ENCODE measurements at regions not wholly inside any gene's neighbourhood (a gene's known extent, or its start where the extent isn't known, plus 50 kb on each side); places are given as distances from the start of the nearest gene placed in this dataset.

GRCh38 chr2:139526781-139527180 is 746.6 kb upstream of the NXPH2 start:
- no peak for DNase-seq

- DNase-seq = no peak
Observed at GRCh38 chr2:139518321-139518720, 738.1 kb upstream of the NXPH2 start.

DNA sequence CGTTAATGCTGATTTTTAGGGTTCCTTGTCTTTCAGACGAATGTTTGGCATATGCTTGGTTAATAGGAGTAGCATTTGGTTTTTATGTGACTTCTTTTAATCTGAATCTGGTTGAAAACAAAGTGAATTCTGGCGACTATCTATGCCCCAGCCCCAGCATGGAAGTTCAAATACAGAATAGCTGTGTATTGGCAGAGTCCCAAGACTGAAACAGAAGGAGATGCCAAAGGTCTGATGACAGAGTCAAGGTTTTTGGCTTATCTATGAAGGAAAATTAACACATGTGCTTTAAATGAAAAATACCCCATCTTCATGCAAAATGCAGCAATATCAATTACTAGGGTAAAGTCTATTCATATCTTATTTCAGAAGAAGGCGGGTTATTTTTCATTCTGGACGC is 734.8 kb upstream of the NXPH2 start:
- no peak for DNase-seq

GRCh38 chr2:139495851-139496250 is 715.7 kb upstream of the NXPH2 start:
- DNase-seq = no peak

DNA sequence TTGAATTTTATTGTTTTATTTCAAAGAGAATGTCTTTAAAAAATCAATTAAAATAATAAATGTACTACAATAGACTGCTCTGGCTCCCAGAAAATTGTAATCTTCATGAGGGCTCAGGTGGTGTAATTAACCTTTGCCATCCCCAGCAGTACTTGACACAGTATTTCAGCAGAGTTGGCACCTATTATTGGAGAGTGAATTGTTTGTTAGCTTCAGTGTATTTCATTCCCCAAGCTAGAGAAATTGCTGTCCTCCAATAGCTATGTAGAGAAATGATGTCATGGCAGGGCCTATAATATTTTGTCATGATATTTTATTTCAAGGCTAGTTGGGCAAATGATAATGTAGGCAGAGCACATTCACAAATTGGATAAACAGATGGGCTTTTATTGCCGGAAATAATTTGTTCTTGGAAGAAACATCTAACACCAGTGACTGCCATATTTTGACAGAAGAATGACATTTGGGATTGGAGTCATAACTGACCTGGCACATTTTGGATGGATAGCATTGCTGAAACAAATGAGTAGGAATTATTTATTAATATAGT is 712.0 kb upstream of the NXPH2 start:
- DNase-seq = peak; percentile 83

DNA sequence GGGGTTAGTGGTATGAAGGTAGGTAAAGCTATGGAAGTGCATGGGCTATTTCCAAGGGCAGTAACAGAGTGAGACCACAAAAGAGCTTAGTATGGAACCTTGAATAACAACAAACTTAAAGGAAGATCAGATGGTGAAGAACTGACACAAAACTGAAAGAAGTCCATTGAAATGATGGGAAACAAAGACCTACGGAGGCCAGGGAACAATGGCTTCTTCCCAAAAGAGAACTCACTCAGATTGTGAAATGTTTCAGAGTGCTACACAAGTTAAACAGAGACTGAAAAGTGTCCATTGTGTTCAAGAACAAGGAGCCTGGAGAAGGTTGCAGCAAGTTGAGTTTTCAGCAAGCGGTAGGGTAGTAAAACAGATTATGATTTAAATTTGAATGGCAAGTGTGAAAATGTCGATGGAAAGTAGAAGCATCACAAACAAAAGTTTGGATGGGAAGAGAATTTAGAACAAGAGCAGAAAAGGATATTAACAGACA is 700.0 kb upstream of the NXPH2 start:
- DNase-seq = no peak

DNA sequence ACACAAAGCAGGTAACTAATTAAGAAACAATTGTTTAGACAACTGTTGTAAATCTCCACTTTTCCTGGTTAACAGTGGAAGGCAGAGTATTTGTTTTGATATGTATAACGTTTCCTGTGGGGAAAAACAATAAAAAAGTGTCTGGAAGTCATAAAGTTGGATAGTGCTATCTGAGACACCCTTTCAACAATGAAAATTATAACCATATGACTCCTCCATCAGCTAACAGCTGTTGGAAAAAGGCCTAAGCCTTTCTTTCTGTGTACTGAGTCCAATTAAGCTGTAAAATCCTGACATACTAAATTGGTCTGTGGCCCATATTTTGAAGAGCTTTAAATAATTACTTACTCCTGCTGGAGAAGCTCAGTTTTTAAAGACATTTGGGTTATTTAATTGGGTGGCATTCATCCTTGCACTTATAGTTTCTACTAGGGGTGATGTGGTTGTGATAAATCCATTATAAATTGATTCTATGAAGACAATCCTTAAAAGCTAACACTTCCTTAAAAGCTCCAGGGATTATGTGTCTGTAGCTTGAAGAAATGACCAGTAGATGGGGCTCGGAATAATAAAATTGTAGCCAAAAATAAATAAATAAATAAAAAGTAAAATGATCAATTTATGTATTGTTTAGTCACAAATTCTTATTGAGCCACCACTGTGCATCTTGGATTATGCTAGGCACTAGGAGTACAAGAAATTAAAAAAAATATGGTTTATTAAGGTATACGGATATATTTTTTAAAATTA is 698.1 kb upstream of the NXPH2 start:
- DNase-seq = peak; percentile 41

DNA sequence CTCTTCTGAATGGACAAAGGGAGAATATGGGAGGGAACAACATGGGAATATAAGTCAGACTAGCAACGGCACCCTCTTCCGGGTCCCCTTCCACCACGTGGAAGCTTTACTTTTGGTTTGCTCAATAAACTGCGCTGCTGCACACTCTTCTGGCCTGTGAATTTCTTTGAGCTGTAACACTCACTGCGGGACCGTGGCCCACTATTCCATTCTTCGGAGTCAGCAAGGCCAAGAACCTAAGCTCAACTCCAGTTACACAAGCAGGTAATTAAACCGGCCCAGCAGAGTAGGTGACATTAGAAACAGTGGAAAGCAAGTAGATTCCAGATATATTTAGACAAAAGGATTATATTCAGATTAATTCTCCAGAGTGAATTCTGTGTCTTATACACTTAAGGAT is 697.4 kb upstream of the NXPH2 start:
- no peak for DNase-seq

DNA sequence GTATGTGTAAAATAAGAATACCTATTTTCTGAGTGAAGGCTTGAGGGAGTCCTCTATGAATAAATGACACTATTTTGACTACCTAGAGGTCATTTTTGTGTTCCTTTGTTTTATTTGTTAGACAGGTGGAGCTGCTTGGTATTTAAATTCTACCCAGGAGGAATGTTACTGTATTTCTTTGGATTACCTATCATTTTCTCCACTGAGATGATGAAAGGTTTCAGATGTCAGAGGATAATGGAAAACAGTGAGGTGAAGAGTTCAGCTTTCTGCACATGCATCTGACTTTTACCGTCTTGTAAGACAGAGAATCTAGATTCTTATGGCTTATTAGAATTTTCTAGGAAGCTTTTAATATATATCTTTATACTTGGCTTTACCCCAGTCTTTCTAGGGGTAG is 689.8 kb upstream of the NXPH2 start:
- DNase-seq = peak; percentile 59

- DNase-seq = no peak
Observed at GRCh38 chr2:139465789-139466188, 685.6 kb upstream of the NXPH2 start.

DNA sequence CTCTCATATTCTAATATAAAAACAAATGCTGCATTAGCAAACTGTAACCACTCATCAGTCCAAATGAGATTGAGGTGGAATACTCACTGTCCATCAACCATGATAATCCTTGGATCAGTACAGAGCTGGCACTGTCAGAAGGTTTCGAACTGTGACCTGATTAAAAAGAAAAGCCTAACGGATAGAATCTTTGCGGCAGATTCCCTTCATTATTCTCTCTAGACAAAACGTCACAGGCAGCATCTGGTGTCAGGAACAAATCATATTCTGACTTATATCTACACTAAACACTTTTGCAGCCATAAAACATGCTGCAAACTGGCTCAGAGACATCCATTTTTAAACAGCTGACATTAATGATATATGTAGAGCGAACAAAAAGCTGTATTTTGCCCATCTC is 677.7 kb upstream of the NXPH2 start:
- no peak for DNase-seq

- DNase-seq = no peak
Observed at GRCh38 chr2:139454251-139454650, 674.1 kb upstream of the NXPH2 start.

GRCh38 chr2:139439100-139439499 is 658.9 kb upstream of the NXPH2 start:
- DNase-seq = no peak

GRCh38 chr2:139438478-139438877 is 658.3 kb upstream of the NXPH2 start:
- no peak for DNase-seq

DNA sequence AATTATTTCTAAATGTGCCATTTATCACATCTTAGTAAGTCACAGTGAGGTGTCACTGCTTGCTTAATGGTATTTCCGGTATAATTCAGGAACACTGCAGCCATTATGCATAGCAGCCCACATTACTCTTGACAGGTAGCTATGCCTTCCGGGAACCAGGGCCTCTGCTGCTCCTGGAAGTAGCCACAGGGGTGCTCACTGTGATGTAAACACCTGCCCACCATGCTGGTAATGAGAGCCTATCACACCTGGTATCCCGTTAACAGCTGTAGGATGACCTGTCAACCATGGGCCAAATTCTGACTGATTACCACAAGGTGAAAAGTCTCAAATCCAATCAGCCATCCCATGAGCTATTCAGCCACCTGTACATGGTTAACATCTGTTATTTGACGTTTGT is 647.0 kb upstream of the NXPH2 start:
- no peak for DNase-seq

GRCh38 chr2:139424101-139424500 is 643.9 kb upstream of the NXPH2 start:
- no peak for DNase-seq

- DNase-seq = peak; percentile 72
Observed at GRCh38 chr2:139411236-139411635, 631.0 kb upstream of the NXPH2 start.

DNA sequence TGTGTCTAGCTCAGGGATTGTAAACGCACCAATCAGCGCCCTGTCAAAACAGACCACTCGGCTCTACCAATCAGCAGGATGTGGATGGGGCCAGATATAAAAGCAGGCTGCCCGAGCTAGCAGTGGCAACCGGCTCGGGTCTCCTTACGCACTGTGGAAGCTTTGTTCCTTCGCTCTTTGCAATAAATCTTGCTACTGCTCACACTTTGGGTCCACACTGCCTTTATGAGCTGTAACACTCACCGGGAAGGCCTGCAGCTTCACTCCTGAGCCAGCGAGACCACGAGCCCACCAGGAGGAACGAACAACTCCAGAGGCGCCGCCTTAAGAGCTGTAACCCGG is 630.6 kb upstream of the NXPH2 start:
- peak; percentile 91 for DNase-seq

GRCh38 chr2:139410147-139410832 is 630.1 kb upstream of the NXPH2 start:
- peak; percentile 68 for DNase-seq

GRCh38 chr2:139409212-139409611 is 629.0 kb upstream of the NXPH2 start:
- no peak for DNase-seq

DNA sequence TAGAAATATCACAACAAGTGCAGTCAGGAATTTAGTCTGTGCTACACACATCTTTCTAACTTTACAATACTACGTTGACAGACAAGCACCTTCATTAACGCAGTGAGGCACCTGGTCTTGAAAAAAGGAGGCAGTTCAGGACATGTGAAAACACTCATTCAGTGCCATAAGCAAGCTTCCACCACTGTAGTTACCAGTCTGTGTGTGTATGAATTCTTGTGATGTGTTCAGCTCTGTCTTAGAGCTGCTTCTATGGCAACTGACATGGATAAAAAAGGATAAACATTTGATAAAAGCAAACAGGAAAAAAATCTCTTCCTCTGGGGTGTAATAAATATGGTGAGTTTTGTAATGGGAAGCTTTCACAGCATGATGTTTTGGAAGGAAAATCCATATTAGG is 623.8 kb upstream of the NXPH2 start:
- DNase-seq = peak; percentile 46

DNA sequence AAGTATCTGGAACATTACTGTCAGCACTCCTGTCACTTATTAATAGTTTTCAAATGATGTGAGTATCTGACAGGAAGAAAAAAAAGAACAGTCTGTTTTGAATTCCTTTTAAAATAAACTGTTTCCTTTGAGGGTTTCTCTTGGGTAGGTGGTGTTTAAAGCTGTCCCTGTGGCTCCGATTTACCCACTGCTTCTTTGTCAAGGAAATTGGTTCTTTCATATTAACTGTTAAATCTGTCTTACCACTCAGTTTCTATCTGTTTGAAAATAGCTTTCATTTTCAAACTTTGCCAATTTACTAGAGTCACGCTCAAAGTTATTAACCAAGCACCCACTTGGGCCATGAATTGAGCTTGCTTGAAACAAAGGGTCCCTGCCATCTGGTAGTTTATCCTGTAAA is 614.6 kb upstream of the NXPH2 start:
- no peak for DNase-seq

GRCh38 chr2:139389391-139389790 is 609.2 kb upstream of the NXPH2 start:
- DNase-seq = no peak

GRCh38 chr2:139386401-139386800 is 606.2 kb upstream of the NXPH2 start:
- no peak for DNase-seq

All from NCI-H2227 treated with DMSO at 0.1 percent for 48 hours (cell line).